H1 (cell line): ENCODE measurements at regions not wholly inside any gene's neighbourhood (a gene's known extent, or its start where the extent isn't known, plus 50 kb on each side); places are given as distances from the start of the nearest gene placed in this dataset.

ENCODE experiments used
- CTCF ChIA-PET: fragments of 300-600 bp; sonication (Branson Sonifier 250); formaldehyde crosslinking; loops from one replicate; lab custom pipeline; 2021; ENCODE audit not compliant: partially characterized antibody; lab: Charles Lee
- POLR2A ChIA-PET: fragments of 300-600 bp; sonication (Branson Sonifier 250); formaldehyde crosslinking; loops from one replicate; lab custom pipeline; 2021; ENCODE audit warnings: inconsistent platforms; ENCODE audit not compliant: partially characterized antibody; lab: Charles Lee
- DNase-seq, 2 experiments: peaks; one replicate each; pipeline versions ENCODE4 v3.0.0 to v3.0.0-alpha.2; 2010 to 2022; ENCODE audit warnings: low spot score in 2 of 2, low read depth in 1 of 2, mixed read lengths in 1 of 2
- FAIRE-seq: peaks from 2 replicates; lab custom pipeline; 2011; peaks lifted over from hg19 to GRCh38; lab: Jason Lieb, UNC
- H2AFZ ChIP-seq: 2 replicates; pipeline ENCODE4 v1.8.1; 2012; ENCODE audit warnings: low read length, inconsistent platforms
- H2AK5ac ChIP-seq: 2 replicates; pipeline ENCODE4 v1.6.1; 2013; ENCODE audit warnings: low read depth, low read length
- H2BK120ac ChIP-seq: replicated peaks from 2 replicates; pipeline ENCODE3; 2013; ENCODE audit warnings: low read depth, low read length, inconsistent platforms
- H2BK12ac ChIP-seq: 2 replicates; pipeline ENCODE4 v1.6.1; 2013; ENCODE audit warnings: low read depth, low read length
- H2BK15ac ChIP-seq: 2 replicates; pipeline ENCODE4 v1.6.1; 2013; ENCODE audit warnings: low read length
- H2BK20ac ChIP-seq: 2 replicates; pipeline ENCODE4 v1.6.1; 2013; ENCODE audit warnings: low read length
- H2BK5ac ChIP-seq: 2 replicates; pipeline ENCODE4 v1.6.1; 2013; ENCODE audit warnings: low read depth, low read length
- H3K14ac ChIP-seq: 2 replicates; pipeline ENCODE4 v1.6.1; 2013; ENCODE audit warnings: inconsistent platforms; ENCODE audit not compliant: insufficient read length
- H3K18ac ChIP-seq: 2 replicates; pipeline ENCODE4 v1.6.1; 2013; ENCODE audit warnings: low read length; ENCODE audit errors: extremely low read depth
- H3K23ac ChIP-seq: 2 replicates; pipeline ENCODE4 v1.6.1; 2013; ENCODE audit warnings: inconsistent platforms; ENCODE audit not compliant: insufficient read length
- H3K23me2 ChIP-seq: 2 replicates; pipeline ENCODE4 v1.6.1; 2013; ENCODE audit warnings: low read depth, low read length
- H3K27ac ChIP-seq: 2 replicates; pipeline ENCODE4 v1.6.1; 2011; ENCODE audit warnings: low read depth, low read length, inconsistent platforms
- H3K27me3 ChIP-seq, 4 experiments: replicated peaks in 1 of 4; 1 replicate in 1 of 4; 2 replicates in 3 of 4; pipeline versions ENCODE4 v1.6.1 to v1.8.1; 2011 to 2013; ENCODE audit warnings: low read length in 3 of 4, mild to moderate bottlenecking in 3 of 4, inconsistent platforms in 2 of 4, mixed read lengths in 2 of 4, moderate library complexity in 1 of 4; ENCODE audit not compliant: control insufficient read depth in 3 of 4, insufficient read depth in 3 of 4; ENCODE audit errors: extremely low read depth in 1 of 4
- H3K36me3 ChIP-seq, 4 experiments: 2 replicates each; pipeline versions ENCODE4 v1.6.1 to v1.8.1; 2011 to 2013; ENCODE audit warnings: mild to moderate bottlenecking in 4 of 4, low read length in 3 of 4, moderate library complexity in 2 of 4, control low read depth in 1 of 4, inconsistent platforms in 1 of 4; ENCODE audit not compliant: insufficient read depth in 4 of 4, control insufficient read depth in 2 of 4
- H3K4ac ChIP-seq: replicated peaks from 2 replicates; pipeline ENCODE3; 2013; ENCODE audit warnings: low read length, low read depth, mixed read lengths, inconsistent platforms; ENCODE audit not compliant: insufficient read length
- H3K4me1 ChIP-seq, 4 experiments: replicated peaks in 1 of 4; 1 replicate in 1 of 4; 2 replicates in 3 of 4; pipeline versions ENCODE4 v1.6.1 to v1.8.1; 2011 to 2013; ENCODE audit warnings: low read length in 3 of 4, inconsistent platforms in 2 of 4, mixed read lengths in 1 of 4; ENCODE audit not compliant: insufficient read depth in 4 of 4, control insufficient read depth in 3 of 4
- H3K4me2 ChIP-seq, 2 experiments: 2 replicates each; pipeline versions ENCODE4 v1.6.1 to v1.8.1; 2011 to 2013; ENCODE audit warnings: low read depth in 2 of 2, low read length in 2 of 2, control low read depth in 1 of 2, inconsistent platforms in 1 of 2, mild to moderate bottlenecking in 1 of 2; ENCODE audit not compliant: insufficient read depth in 1 of 2
- H3K4me3 ChIP-seq, 4 experiments: fragments of 200-600, 300-600 bp in 1 of 4; sonication (generic), shearing (Covaris generic), sonication (Bioruptor Twin) in 1 of 4; 2 replicates each; pipeline versions ENCODE4 v1.5.1 to v1.8.1; 2011 to 2016; ENCODE audit warnings: low read length in 4 of 4, low read depth in 3 of 4, control low read depth in 2 of 4, inconsistent platforms in 2 of 4, mild to moderate bottlenecking in 2 of 4, mixed read lengths in 1 of 4, moderate library complexity in 1 of 4; ENCODE audit not compliant: insufficient read depth in 2 of 4; ENCODE audit errors: extremely low read depth in 1 of 4
- H3K56ac ChIP-seq: replicated peaks from 2 replicates; pipeline ENCODE3; 2013; ENCODE audit warnings: low read depth, mild to moderate bottlenecking, mixed read lengths, low read length, inconsistent platforms; ENCODE audit not compliant: insufficient read length
- H3K79me1 ChIP-seq: 2 replicates; pipeline ENCODE4 v1.6.1; 2013; ENCODE audit warnings: low read depth, low read length, control low read depth
- H3K79me2 ChIP-seq, 2 experiments: 2 replicates each; pipeline versions ENCODE4 v1.6.1 to v1.8.1; 2012 to 2013; ENCODE audit warnings: low read length in 2 of 2, mild to moderate bottlenecking in 2 of 2, inconsistent platforms in 1 of 2; ENCODE audit not compliant: insufficient read depth in 2 of 2, control insufficient read depth in 1 of 2
- H3K9ac ChIP-seq, 4 experiments: replicated peaks in 1 of 4; 1 replicate in 1 of 4; 2 replicates in 3 of 4; pipeline versions ENCODE4 v1.6.1 to v1.8.1; 2011 to 2013; ENCODE audit warnings: low read depth in 3 of 4, low read length in 3 of 4, control low read depth in 2 of 4, mild to moderate bottlenecking in 2 of 4, moderate library complexity in 2 of 4, inconsistent platforms in 1 of 4; ENCODE audit errors: extremely low read depth in 1 of 4
- H3K9me3 ChIP-seq, 2 experiments: 2 replicates each; pipeline versions ENCODE4 v1.6.1 to v1.8.1; 2012 to 2013; ENCODE audit warnings: mild to moderate bottlenecking in 2 of 2, moderate library complexity in 2 of 2, control low read depth in 1 of 2, inconsistent platforms in 1 of 2, low read depth in 1 of 2, low read length in 1 of 2, mixed read lengths in 1 of 2; ENCODE audit not compliant: insufficient read depth in 2 of 2
- H4K20me1 ChIP-seq, 2 experiments: replicated peaks in 1 of 2; 2 replicates each; pipeline versions ENCODE3 to v1.8.1; 2011 to 2013; ENCODE audit warnings: inconsistent platforms in 2 of 2, low read length in 2 of 2, mild to moderate bottlenecking in 1 of 2; ENCODE audit not compliant: insufficient read depth in 2 of 2, control insufficient read depth in 1 of 2
- H4K5ac ChIP-seq: 2 replicates; pipeline ENCODE4 v1.6.1; 2013; ENCODE audit warnings: low read length, low read depth, mixed read lengths, inconsistent platforms; ENCODE audit not compliant: insufficient read length
- H4K8ac ChIP-seq: 2 replicates; pipeline ENCODE4 v1.8.0; 2013; ENCODE audit warnings: mild to moderate bottlenecking, moderate library complexity, low read length, inconsistent platforms; ENCODE audit not compliant: insufficient read depth; ENCODE audit errors: extremely low read depth
- H4K91ac ChIP-seq: replicated peaks from 2 replicates; pipeline ENCODE3; 2013; ENCODE audit warnings: low read length, mixed read lengths, inconsistent platforms; ENCODE audit not compliant: insufficient read length
- CEBPB ChIP-seq: IDR thresholded peaks from 2 replicates; pipeline ENCODE4 v1.6.1; 2012; ENCODE audit warnings: low read depth, low read length
- CHD2 ChIP-seq: IDR thresholded peaks from 2 replicates; pipeline ENCODE4 v1.6.1; 2012; ENCODE audit warnings: low read length, improper control_type of control experiment
- GTF2F1 ChIP-seq: IDR thresholded peaks from 2 replicates; pipeline ENCODE4 v1.6.1; 2012; ENCODE audit warnings: low read depth, low read length, improper control_type of control experiment, borderline replicate concordance
- POLR2A ChIP-seq, 2 experiments: IDR thresholded peaks; 1 replicate in 1 of 2; 2 replicates in 1 of 2; pipeline ENCODE4 v1.6.1; 2011; ENCODE audit warnings: low read depth in 2 of 2, low read length in 2 of 2, mild to moderate bottlenecking in 2 of 2; ENCODE audit errors: control extremely low read depth in 1 of 2
- RNF2 ChIP-seq: fragments of 200-900, 300-1000 bp; sonication (generic); IDR thresholded peaks from 2 replicates; pipeline ENCODE4 v1.7.1; 2016; ENCODE audit warnings: borderline replicate concordance, low read depth, mild to moderate bottlenecking, antibody characterized with exemption, low read length; ENCODE audit not compliant: poor library complexity, severe bottlenecking; ENCODE audit errors: missing control alignments
- SP2 ChIP-seq: IDR thresholded peaks from 2 replicates; pipeline ENCODE4 v1.6.1; 2012; ENCODE audit warnings: mild to moderate bottlenecking, low read length, inconsistent platforms
- SUZ12 ChIP-seq: fragments of 200-600 bp; sonication (generic); IDR thresholded peaks from 2 replicates; pipeline ENCODE4 v1.6.1; 2012; ENCODE audit warnings: mild to moderate bottlenecking, inconsistent platforms, low read length, moderate library complexity, mixed read lengths
- WGBS, 2 experiments: shearing (Covaris generic) in 1 of 2; methylation state at CpG; one replicate each; pipeline versions ENCODE4 v1.1.6 to v1.1.7; 2013 to 2015; ENCODE audit warnings: low lambda C conversion rate in 2 of 2, mixed read lengths in 2 of 2, inconsistent platforms in 1 of 2, low coverage in 1 of 2, missing lambda C conversion rate in 1 of 2; ENCODE audit not compliant: insufficient replicate concordance in 2 of 2, insufficient coverage in 1 of 2, insufficient read length in 1 of 2; ENCODE audit errors: extremely low coverage in 1 of 2, missing lambda C conversion rate in 1 of 2; 5-methylcytosine and 5-hydroxymethylcytosine counted together

DNA sequence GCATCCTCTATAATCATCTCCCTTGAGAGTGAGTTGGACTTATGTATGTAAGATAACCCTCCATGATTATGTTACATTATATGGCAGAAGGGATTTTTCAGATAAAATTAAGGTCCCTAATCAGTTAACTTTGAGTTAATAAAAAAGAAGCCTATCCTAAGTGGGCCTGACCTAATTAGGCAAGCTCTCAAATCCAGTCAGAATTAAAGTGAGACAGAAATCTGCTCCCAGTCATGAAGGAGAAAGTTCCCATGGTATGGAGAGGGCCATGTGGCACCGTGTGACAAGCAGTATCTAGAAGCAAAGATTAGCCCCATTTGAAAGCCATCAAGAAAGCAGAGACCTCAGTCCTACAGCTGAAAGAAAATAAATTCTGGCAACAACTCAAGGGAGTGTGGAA lies 202.4 kb downstream of the PRELID2 start:
- no peak overlapping the region for H3K4me3 ChIP-seq
- H3K9ac ChIP-seq, result no peak overlapping the region
- no peak overlapping the region for H2BK15ac ChIP-seq
- DNase-seq, result no peak
- no peaks in the 10 kb centered on the region for H3K9me3 ChIP-seq
- no peak overlapping the region for H2BK20ac ChIP-seq
- no peak overlapping the region for H3K18ac ChIP-seq
- no peak overlapping the region for H2BK5ac ChIP-seq
- H3K4ac ChIP-seq, result no peak overlapping the region
- H4K91ac ChIP-seq, result no peak overlapping the region
- no peak for FAIRE-seq
- no peak overlapping the region for H2BK12ac ChIP-seq
- POLR2A ChIA-PET, result no interaction called here
- no peaks in the 10 kb centered on the region for H3K4me1 ChIP-seq
- no peak overlapping the region for H4K5ac ChIP-seq
- H2AFZ ChIP-seq, result no peak overlapping the region
- no peak overlapping the region for H2BK120ac ChIP-seq
- H3K56ac ChIP-seq, result no peak overlapping the region
- no peak overlapping the region for H3K14ac ChIP-seq
- no peak overlapping the region for H3K23ac ChIP-seq
- no peak overlapping the region for H3K27ac ChIP-seq
- H2AK5ac ChIP-seq, result no peak overlapping the region
- no peak overlapping the region for H3K4me2 ChIP-seq
- TF ChIP-seq RNF2, result no peak
- no peak for TF ChIP-seq POLR2A (IDR thresholded peaks at IDR 0.05; ENCODE audit: control extremely low read depth in 1 of 2, low read depth in 2 of 2, low read length in 2 of 2)
- no peak for TF ChIP-seq SP2
- no peak for TF ChIP-seq SUZ12
- no peak for TF ChIP-seq GTF2F1
- TF ChIP-seq CHD2, result no peak
- no peak for TF ChIP-seq CEBPB
- TF ChIP-seq, all 59 proteins: peak for 0
- Histone ChIP-seq H4K8ac (no peak overlapping the region), H3K23me2 (peaks cover 3% of the 10 kb centered on the region; the same call in 1 of the 2 replicates), H4K20me1 (no peaks in the 10 kb centered on the region), H3K79me2 (no peaks in the 10 kb centered on the region), H3K36me3 (no peaks in the 10 kb centered on the region), H3K79me1 (no peaks in the 10 kb centered on the region), H3K27me3 (no peaks in the 10 kb centered on the region)
- CTCF ChIA-PET, result interaction anchor here (1.2 kb wide), 1 partner anchor 9 kb away, joined by 3 read pairs; no protein-coding TSS in a partner anchor
- WGBS, 2 experiments, result 90% methylated on average over 1 of the region's 1 CpG; no CpG with 5 or more reads in 1 of the 2 experiments
